ENCODE measurements at regions not wholly inside any gene's neighbourhood (a gene's known extent, or its start where the extent isn't known, plus 50 kb on each side); places are given as distances from the start of the nearest gene placed in this dataset.

DNA sequence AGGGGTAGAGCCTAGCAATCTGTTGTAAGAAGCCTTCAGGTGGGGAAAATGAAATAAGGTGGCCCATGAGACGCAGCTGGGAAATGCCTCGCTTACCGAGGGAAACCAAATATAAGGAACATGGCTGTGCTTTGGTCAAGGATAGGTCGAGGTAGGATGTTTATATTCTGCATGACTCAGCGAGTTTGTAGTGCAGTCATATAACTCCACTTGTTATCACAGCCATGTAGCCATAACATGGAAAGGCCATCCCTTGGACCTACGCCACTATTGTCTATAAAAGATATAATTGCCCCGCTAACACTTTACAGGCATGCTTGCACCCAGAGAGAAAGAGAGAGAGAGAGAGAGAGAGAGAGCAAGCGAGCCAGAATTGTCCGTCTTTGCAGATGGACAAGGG, 80.9 kb upstream of the GLRA2 start:
- TF ChIP-seq, protein P1, sequence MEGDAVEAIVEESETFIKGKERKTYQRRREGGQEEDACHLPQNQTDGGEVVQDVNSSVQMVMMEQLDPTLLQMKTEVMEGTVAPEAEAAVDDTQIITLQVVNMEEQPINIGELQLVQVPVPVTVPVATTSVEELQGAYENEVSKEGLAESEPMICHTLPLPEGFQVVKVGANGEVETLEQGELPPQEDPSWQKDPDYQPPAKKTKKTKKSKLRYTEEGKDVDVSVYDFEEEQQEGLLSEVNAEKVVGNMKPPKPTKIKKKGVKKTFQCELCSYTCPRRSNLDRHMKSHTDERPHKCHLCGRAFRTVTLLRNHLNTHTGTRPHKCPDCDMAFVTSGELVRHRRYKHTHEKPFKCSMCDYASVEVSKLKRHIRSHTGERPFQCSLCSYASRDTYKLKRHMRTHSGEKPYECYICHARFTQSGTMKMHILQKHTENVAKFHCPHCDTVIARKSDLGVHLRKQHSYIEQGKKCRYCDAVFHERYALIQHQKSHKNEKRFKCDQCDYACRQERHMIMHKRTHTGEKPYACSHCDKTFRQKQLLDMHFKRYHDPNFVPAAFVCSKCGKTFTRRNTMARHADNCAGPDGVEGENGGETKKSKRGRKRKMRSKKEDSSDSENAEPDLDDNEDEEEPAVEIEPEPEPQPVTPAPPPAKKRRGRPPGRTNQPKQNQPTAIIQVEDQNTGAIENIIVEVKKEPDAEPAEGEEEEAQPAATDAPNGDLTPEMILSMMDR (conservative IDR thresholded peaks at IDR 0.05; ENCODE audit: low read depth, low read length): no peak
- TF ChIP-seq EZH2phosphoT487 (IDR thresholded peaks at IDR 0.05; ENCODE audit: borderline replicate concordance, low read length): no peak
